ENCODE measurements at regions not wholly inside any gene's neighbourhood (a gene's known extent, or its start where the extent isn't known, plus 50 kb on each side); places are given as distances from the start of the nearest gene placed in this dataset.

DNA sequence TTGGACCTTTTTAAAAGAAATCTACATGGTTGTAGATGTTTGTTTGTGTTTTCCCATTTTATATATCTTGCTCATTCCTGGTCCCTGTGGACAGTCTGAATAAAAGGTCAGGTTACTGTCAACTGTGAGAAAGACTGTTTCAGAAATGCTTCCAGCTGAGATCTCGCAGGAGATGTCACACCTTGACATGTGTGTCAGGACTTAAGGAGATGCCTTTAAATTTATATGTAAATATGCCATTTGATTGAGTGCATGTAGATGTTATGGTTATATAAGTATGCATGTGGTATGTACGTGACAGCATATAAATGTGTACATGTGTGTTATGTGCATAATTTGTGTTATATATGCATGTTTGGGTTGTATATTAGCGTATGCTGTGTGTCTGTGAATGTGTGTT is 2172.3 kb upstream of the CELF4 start:
- no peaks in the 10 kb centered on the region for H3K9me3 ChIP-seq
- H4K20me1 ChIP-seq = no peaks in the 10 kb centered on the region
- H3K36me3 ChIP-seq = no peaks in the 10 kb centered on the region
- H3K4me1 ChIP-seq = no peaks in the 10 kb centered on the region
- H3K9ac ChIP-seq = no peak overlapping the region
- TF ChIP-seq Cebpa-rat (IDR thresholded peaks at IDR 0.05) = no peak
- H3K4me3 ChIP-seq = no peak overlapping the region
- H3K27ac ChIP-seq = no peak overlapping the region
- H3K27me3 ChIP-seq = no peaks in the 10 kb centered on the region
- H3K4me2 ChIP-seq = no peak overlapping the region

DNA sequence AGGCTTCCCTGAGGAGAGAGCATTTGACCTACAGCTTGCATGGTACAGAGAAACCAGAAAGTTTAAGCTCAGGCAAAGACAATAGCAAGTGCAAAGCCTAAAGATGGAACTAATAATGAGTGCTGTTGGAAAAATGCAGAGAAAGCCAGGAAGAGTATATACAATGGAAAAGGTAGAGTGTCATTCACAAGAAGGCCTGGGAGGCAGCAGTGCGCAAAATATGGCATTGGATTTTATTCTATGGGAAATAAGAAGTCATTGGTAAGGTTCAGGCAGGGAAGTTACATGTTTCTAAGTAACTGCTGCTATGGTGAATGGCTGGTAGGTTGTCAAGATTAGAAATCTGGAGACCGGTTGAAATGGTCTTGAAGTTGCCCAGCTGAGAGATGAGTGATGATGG is 2167.3 kb upstream of the CELF4 start:
- no peak for TF ChIP-seq Cebpa-rat (IDR thresholded peaks at IDR 0.05)
- Histone ChIP-seq H3K9ac (no peak overlapping the region), H3K27me3 (no peaks in the 10 kb centered on the region)

DNA sequence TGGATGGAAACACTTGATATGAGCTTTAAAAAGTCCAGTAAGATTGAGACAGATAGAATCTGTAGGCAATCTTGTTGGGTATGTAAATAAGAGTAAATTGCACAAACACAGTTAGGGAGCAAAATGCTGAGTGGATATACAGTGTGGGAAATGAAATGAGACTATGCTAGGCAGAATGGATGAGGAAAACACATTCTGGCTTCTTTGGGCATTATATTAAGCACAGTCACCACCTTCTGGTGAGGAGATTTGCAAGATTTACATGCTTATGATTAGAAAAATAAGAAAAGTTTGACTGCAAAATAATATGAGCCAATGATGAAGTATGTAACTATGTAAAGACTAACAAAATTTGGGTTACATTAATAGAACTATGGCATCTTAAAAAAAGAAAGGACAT is 2165.0 kb upstream of the CELF4 start:
- no peaks in the 10 kb centered on the region for H3K36me3 ChIP-seq
- H3K27ac ChIP-seq = no peak overlapping the region
- no peaks in the 10 kb centered on the region for H3K9me3 ChIP-seq
- no peak overlapping the region for H3K4me3 ChIP-seq
- H4K20me1 ChIP-seq = no peaks in the 10 kb centered on the region
- H3K27me3 ChIP-seq = no peaks in the 10 kb centered on the region
- TF ChIP-seq Cebpa-rat (IDR thresholded peaks at IDR 0.05) = no peak
- H3K9ac ChIP-seq = no peak overlapping the region
- no peaks in the 10 kb centered on the region for H3K4me1 ChIP-seq
- H3K4me2 ChIP-seq = no peak overlapping the region

More for the DNA sequence above, 2167.3 kb upstream of the CELF4 start:
- Histone ChIP-seq H3K9me3 (no peaks in the 10 kb centered on the region), H3K27ac (no peak overlapping the region), H3K4me3 (no peak overlapping the region), H4K20me1 (no peaks in the 10 kb centered on the region), H3K36me3 (no peaks in the 10 kb centered on the region), H3K4me1 (no peaks in the 10 kb centered on the region), H3K4me2 (no peak overlapping the region)

DNA sequence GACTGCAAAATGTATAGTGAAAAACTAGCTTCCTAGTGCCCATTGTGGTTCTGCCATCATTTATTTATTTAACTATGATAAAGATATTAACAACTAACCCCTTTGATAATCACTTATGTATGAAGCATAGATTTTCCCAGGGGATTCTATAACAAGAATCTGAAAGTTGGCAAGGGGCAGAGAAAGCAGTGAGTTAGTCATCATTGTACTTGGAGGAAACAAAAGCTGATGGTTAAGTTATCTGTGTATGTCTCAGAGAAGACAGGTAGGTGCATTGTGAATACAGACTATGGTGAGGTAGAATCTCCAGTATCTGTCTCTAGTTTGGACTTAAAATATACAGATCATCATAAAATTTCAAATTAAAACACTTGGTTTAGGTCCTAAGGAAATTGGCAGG is 2159.1 kb upstream of the CELF4 start:
- H3K36me3 ChIP-seq = no peaks in the 10 kb centered on the region
- no peaks in the 10 kb centered on the region for H4K20me1 ChIP-seq
- H3K9ac ChIP-seq = no peak overlapping the region
- H3K4me2 ChIP-seq = no peak overlapping the region
- H3K27me3 ChIP-seq = no peaks in the 10 kb centered on the region
- no peaks in the 10 kb centered on the region for H3K9me3 ChIP-seq
- no peaks in the 10 kb centered on the region for H3K4me1 ChIP-seq
- no peak overlapping the region for H3K4me3 ChIP-seq
- no peak for TF ChIP-seq Cebpa-rat (IDR thresholded peaks at IDR 0.05)
- no peak overlapping the region for H3K27ac ChIP-seq

DNA sequence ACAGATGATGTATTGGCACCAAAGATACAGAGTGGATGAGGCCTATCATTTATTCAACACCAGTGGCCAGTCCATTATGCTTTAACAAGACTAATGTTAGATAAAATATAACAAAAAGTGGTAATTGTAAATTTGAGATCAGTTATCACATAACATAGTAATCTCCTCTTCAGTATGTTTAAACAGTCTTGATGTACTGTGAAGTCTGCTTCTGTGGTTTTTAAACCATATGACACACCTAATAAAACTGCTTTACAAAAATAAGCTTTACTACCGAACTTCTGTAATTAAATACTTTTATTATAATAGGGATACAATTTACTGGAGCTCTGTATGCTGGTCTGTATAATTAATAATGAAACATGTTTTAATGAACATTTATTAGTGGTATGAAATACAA is 2156.1 kb upstream of the CELF4 start:
- no peak overlapping the region for H3K4me2 ChIP-seq
- H3K9ac ChIP-seq = no peak overlapping the region
- TF ChIP-seq Cebpa-rat (IDR thresholded peaks at IDR 0.05) = no peak
- H3K27me3 ChIP-seq = no peaks in the 10 kb centered on the region
- no peak overlapping the region for H3K4me3 ChIP-seq
- no peaks in the 10 kb centered on the region for H4K20me1 ChIP-seq
- H3K4me1 ChIP-seq = no peaks in the 10 kb centered on the region
- no peak overlapping the region for H3K27ac ChIP-seq
- H3K36me3 ChIP-seq = no peaks in the 10 kb centered on the region
- H3K9me3 ChIP-seq = no peaks in the 10 kb centered on the region

DNA sequence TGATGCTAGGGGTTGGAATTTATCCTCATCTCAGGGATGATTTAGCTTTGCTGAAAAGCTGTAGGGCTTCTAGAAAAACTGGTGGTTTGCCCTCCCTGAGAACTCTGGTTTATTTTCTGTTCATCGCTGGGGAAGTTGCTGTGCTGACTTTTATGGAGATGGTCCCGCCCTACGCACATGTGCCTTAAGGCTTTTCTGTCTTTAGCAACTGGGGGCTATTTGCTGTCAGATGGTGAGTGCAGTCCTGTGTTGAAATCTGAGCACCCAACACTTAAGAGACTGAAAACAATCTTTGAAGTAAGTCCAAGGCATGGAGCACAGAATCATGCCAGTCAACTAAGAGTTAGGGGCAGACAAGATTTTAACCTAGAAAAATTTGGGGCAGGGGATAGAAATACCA is 2148.4 kb upstream of the CELF4 start:
- H3K27me3 ChIP-seq = no peaks in the 10 kb centered on the region
- H3K4me3 ChIP-seq = no peak overlapping the region
- H3K36me3 ChIP-seq = no peaks in the 10 kb centered on the region
- no peaks in the 10 kb centered on the region for H3K9me3 ChIP-seq
- no peak overlapping the region for H3K4me2 ChIP-seq
- no peak overlapping the region for H3K9ac ChIP-seq
- no peaks in the 10 kb centered on the region for H3K4me1 ChIP-seq
- no peak for TF ChIP-seq Cebpa-rat (IDR thresholded peaks at IDR 0.05)
- H4K20me1 ChIP-seq = no peaks in the 10 kb centered on the region
- no peak overlapping the region for H3K27ac ChIP-seq

DNA sequence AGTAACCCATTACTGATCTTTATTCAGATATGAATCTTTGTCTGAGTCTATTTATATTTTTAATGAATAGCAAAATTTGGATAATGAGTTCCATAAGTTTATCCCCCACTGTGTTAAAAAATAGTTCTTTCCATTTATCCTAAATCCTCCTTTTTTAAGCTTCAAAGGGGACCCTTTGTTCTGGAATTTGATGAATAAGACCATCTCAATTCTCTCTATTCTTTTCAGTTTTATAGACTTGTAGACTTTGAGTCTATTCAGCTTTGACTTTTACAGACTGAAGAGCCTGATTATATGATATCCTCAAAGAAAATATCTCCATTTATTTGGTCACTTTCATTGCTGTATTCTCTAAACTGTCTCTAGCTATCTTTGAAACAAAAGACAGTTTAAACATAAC is 2146.1 kb upstream of the CELF4 start:
- H3K4me1 ChIP-seq = no peaks in the 10 kb centered on the region
- no peaks in the 10 kb centered on the region for H3K9me3 ChIP-seq
- no peak overlapping the region for H3K9ac ChIP-seq
- no peak overlapping the region for H3K4me3 ChIP-seq
- TF ChIP-seq Cebpa-rat (IDR thresholded peaks at IDR 0.05) = no peak
- no peak overlapping the region for H3K4me2 ChIP-seq
- H3K36me3 ChIP-seq = no peaks in the 10 kb centered on the region
- H4K20me1 ChIP-seq = no peaks in the 10 kb centered on the region
- no peaks in the 10 kb centered on the region for H3K27me3 ChIP-seq
- no peak overlapping the region for H3K27ac ChIP-seq

DNA sequence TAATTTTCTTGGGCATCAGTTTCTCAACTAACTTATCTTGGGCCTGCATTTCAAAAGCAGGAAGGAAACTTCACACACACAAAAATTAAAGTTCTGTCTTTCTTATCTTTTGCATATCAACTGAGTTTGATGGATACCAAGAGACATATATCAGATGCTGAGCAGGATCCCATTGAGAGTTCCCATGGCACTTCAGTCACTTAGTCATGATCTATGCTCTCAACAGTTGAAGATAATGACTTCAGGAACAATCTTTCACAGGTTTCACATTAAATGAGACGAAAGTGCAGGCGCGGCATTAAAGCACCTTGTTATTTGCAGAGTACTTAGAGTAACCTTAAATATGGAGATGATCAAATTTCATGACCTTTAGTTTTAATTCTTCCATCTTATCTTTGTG is 2139.8 kb upstream of the CELF4 start:
- Histone ChIP-seq H3K36me3 (no peaks in the 10 kb centered on the region), H3K9ac (no peak overlapping the region), H3K4me1 (no peaks in the 10 kb centered on the region), H3K9me3 (no peaks in the 10 kb centered on the region), H3K27me3 (no peaks in the 10 kb centered on the region), H3K27ac (no peak overlapping the region), H3K4me3 (no peak overlapping the region), H3K4me2 (no peak overlapping the region), H4K20me1 (no peaks in the 10 kb centered on the region)
- TF ChIP-seq Cebpa-rat (IDR thresholded peaks at IDR 0.05) = no peak

DNA sequence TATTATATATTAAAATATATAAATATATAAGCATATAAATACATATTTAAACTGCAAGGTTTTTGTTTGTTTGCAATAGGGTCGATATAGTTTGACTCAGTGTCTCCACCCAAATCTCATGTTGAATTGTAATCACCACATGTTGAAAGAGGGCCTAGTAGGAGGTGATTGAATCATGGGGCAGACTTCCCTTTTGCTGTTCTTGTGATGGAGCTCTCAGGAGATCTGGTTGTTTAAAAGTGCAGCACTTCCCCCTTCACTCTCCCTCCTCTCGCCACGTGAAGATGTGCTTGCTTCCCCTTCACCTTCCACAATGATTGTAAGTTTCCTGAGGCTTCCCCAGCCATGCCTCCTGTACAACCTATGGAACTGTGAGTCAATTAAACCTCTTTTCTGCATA is 2137.3 kb upstream of the CELF4 start:
- no peak overlapping the region for H3K4me3 ChIP-seq
- no peaks in the 10 kb centered on the region for H3K9me3 ChIP-seq
- no peaks in the 10 kb centered on the region for H3K4me1 ChIP-seq
- no peak overlapping the region for H3K27ac ChIP-seq
- no peaks in the 10 kb centered on the region for H4K20me1 ChIP-seq
- no peaks in the 10 kb centered on the region for H3K36me3 ChIP-seq
- TF ChIP-seq Cebpa-rat (IDR thresholded peaks at IDR 0.05) = no peak
- H3K27me3 ChIP-seq = no peaks in the 10 kb centered on the region
- no peak overlapping the region for H3K4me2 ChIP-seq
- H3K9ac ChIP-seq = no peak overlapping the region

DNA sequence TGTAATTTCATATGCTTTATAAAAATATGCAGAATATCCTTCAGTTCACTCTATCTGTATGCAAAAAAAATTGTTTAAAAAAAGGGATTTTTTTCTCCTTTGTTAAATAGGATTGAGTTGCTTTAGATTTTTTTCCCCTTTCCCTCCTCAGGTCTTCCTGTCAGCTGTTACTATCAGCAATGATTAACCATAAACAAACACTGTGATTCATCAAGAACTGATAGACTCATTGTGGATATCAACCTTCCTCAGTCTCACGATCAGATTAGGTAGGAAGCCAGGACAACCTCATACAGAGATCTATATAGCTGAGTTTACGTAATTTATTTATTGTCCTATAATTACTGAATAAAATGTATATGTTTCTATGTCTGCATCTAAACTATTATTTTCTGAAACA is 2136.2 kb upstream of the CELF4 start:
- Histone ChIP-seq H3K4me2 (no peak overlapping the region), H3K9me3 (no peaks in the 10 kb centered on the region), H3K27ac (no peak overlapping the region), H3K36me3 (no peaks in the 10 kb centered on the region), H3K9ac (no peak overlapping the region), H4K20me1 (no peaks in the 10 kb centered on the region), H3K4me1 (no peaks in the 10 kb centered on the region), H3K27me3 (no peaks in the 10 kb centered on the region), H3K4me3 (no peak overlapping the region)
- no peak for TF ChIP-seq Cebpa-rat (IDR thresholded peaks at IDR 0.05)

DNA sequence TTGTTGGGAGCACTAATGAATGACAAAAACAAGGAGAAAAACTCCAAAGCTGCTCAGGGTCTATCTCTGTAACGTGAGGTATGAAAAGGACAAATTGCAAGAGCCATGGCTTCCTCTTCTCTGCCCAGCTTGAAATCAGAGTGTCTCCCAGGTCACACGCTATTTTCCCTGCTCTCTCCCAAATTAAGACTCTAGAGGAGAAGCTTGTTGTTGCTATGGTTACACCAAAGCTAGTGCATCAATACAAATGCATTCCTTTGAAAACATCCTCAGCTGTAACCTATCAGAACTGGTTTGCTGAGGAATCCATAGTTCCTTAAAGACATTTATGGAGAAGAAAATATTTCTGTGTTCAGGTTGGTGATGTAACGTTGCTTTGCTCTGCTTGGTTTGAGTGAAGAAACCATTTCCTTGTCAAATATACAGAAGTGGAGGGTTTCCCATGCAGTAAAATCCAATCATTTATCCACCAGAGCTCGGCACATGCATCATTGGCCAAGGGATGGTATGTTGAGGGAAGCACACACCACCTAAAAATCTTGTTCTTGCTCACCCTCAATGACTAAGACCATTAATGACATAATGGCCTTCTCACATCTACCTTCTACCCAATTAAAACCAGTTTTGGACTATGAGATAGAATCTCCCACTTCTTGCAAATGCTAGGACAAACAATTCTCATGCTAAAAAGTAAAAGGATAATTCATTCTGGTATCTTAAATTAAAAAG is 2135.6 kb upstream of the CELF4 start:
- H3K9ac ChIP-seq = no peak overlapping the region
- H3K4me3 ChIP-seq = no peak overlapping the region
- H3K4me1 ChIP-seq = no peaks in the 10 kb centered on the region
- H4K20me1 ChIP-seq = no peaks in the 10 kb centered on the region
- TF ChIP-seq Cebpa-rat (IDR thresholded peaks at IDR 0.05) = no peak
- no peak overlapping the region for H3K4me2 ChIP-seq
- H3K9me3 ChIP-seq = no peaks in the 10 kb centered on the region
- no peaks in the 10 kb centered on the region for H3K36me3 ChIP-seq
- no peaks in the 10 kb centered on the region for H3K27me3 ChIP-seq
- no peak overlapping the region for H3K27ac ChIP-seq
